B cell (primary cell): ENCODE measurements at regions not wholly inside any gene's neighbourhood (a gene's known extent, or its start where the extent isn't known, plus 50 kb on each side); places are given as distances from the start of the nearest gene placed in this dataset.

Experiments used
- ATAC-seq: fragments of 200-7000 bp; cut with Tn5 transposase; one replicate; pipeline ENCODE4 v1.10.0; 2021; ENCODE audit warnings: low read depth, mild to moderate bottlenecking, moderate number of reproducible peaks, moderate library complexity
- CTCF ChIA-PET: fragments of 350-600 bp; sonication (Branson Sonifier 250); formaldehyde crosslinking; loops from one replicate; lab custom pipeline; 2021; ENCODE audit warnings: antibody characterized with exemption, inconsistent platforms; lab: Charles Lee
- POLR2A ChIA-PET: fragments of 350-600 bp; sonication (Branson Sonifier 250); formaldehyde crosslinking; loops from one replicate; lab custom pipeline; 2021; ENCODE audit warnings: antibody characterized with exemption; lab: Charles Lee
- DNase-seq: peaks from one replicate; pipeline ENCODE4 v3.0.0; 2013
- H2AFZ ChIP-seq: 2 replicates; pipeline ENCODE4 v1.6.1; 2012; ENCODE audit warnings: mild to moderate bottlenecking, low read depth, low read length; ENCODE audit not compliant: insufficient read depth, poor library complexity, severe bottlenecking
- H3K27ac ChIP-seq, 2 donors: 1 replicate in 1 of 2; 2 replicates in 1 of 2; pipeline ENCODE4 v1.5.1; 2012 to 2013; ENCODE audit warnings: low read length in 2 of 2, mild to moderate bottlenecking in 2 of 2, moderate library complexity in 1 of 2
- H3K27me3 ChIP-seq, 4 experiments: fragments of 200-600 bp in 1 of 4; sonication (generic) in 1 of 4; replicated peaks in 1 of 4; 1 replicate in 2 of 4; 2 replicates in 2 of 4; pipeline versions ENCODE4 v1.6.1 to v1.7.0; 2013 to 2016; ENCODE audit warnings: low read length in 3 of 4, mild to moderate bottlenecking in 2 of 4, mixed read lengths in 1 of 4, moderate library complexity in 1 of 4; ENCODE audit not compliant: insufficient read depth in 4 of 4, control insufficient read depth in 3 of 4; ENCODE audit errors: control extremely low read depth in 1 of 4
- H3K36me3 ChIP-seq, 2 experiments: replicated peaks in 1 of 2; 1 replicate in 1 of 2; 2 replicates in 1 of 2; pipeline versions ENCODE4 v1.6.1 to v1.7.1; 2013; ENCODE audit warnings: low read length in 1 of 2; ENCODE audit not compliant: insufficient read depth in 2 of 2, control insufficient read depth in 1 of 2; ENCODE audit errors: control extremely low read depth in 1 of 2, extremely low read depth in 1 of 2
- H3K4me1 ChIP-seq, 2 donors: fragments of 200-600 bp in 1 of 2; sonication (generic) in 1 of 2; 1 replicate in 1 of 2; 2 replicates in 1 of 2; pipeline versions ENCODE4 v1.5.1 to v1.6.1; 2013 to 2017; ENCODE audit warnings: low read length in 2 of 2; ENCODE audit not compliant: control insufficient read depth in 2 of 2, insufficient read depth in 2 of 2
- H3K4me2 ChIP-seq: replicated peaks from 2 replicates; pipeline ENCODE3; 2012; ENCODE audit warnings: mild to moderate bottlenecking, low read depth, low read length; ENCODE audit not compliant: poor library complexity, severe bottlenecking
- H3K4me3 ChIP-seq, 5 experiments: fragments of 200-600 bp in 1 of 5; sonication (generic) in 1 of 5; 1 replicate in 3 of 5; 2 replicates in 2 of 5; pipeline versions ENCODE4 v1.5.1 to v1.7.0; 2011 to 2016; ENCODE audit warnings: low read length in 4 of 5, mild to moderate bottlenecking in 4 of 5, low read depth in 2 of 5, control low read depth in 1 of 5, moderate library complexity in 1 of 5; ENCODE audit not compliant: insufficient read depth in 1 of 5; ENCODE audit errors: control extremely low read depth in 1 of 5, extremely low read depth in 1 of 5
- H3K79me2 ChIP-seq: fragments of 200-600 bp; sonication (generic); one replicate; pipeline ENCODE4 v1.6.0; 2016; ENCODE audit warnings: low read length; ENCODE audit not compliant: control insufficient read depth, insufficient read depth
- H3K9ac ChIP-seq: fragments of 200-600 bp; sonication (generic); 2 replicates; pipeline ENCODE4 v1.6.1; 2017; ENCODE audit warnings: mild to moderate bottlenecking, low read length, moderate library complexity
- H3K9me3 ChIP-seq, 3 donors: one replicate each; pipeline versions ENCODE4 v1.6.1 to v1.7.1; 2013; ENCODE audit warnings: low read length in 2 of 3; ENCODE audit not compliant: control insufficient read depth in 2 of 3, insufficient read depth in 1 of 3; ENCODE audit errors: control extremely low read depth in 1 of 3
- H4K20me1 ChIP-seq: 2 replicates; pipeline ENCODE4 v1.6.0; 2012; ENCODE audit warnings: mild to moderate bottlenecking, low read length; ENCODE audit not compliant: insufficient read depth, control insufficient read depth, poor library complexity, severe bottlenecking
- H3K27ac Mint-ChIP-seq: one replicate; pipeline ENCODE4 v1.8.0; 2021; ENCODE audit warnings: mixed read lengths
- H3K27me3 Mint-ChIP-seq: one replicate; pipeline ENCODE4 v1.8.0; 2021; ENCODE audit warnings: mixed read lengths
- H3K4me1 Mint-ChIP-seq: one replicate; pipeline ENCODE4 v1.8.0; 2021; ENCODE audit warnings: mixed read lengths
- H3K4me3 Mint-ChIP-seq: one replicate; pipeline ENCODE4 v1.8.0; 2021; ENCODE audit warnings: mixed read lengths
- H3K9me3 Mint-ChIP-seq: one replicate; pipeline ENCODE4 v1.8.0; 2022; ENCODE audit warnings: mixed read lengths; ENCODE audit not compliant: insufficient read depth
- CTCF ChIP-seq: fragments of 200-600 bp; IDR thresholded peaks from one replicate; pipeline ENCODE4 v1.8.0; 2022; ENCODE audit warnings: antibody characterized with exemption, mild to moderate bottlenecking
- EZH2 ChIP-seq: IDR thresholded peaks from 2 replicates; pipeline ENCODE4 v1.6.1; 2012; ENCODE audit warnings: borderline replicate concordance, low read depth, mild to moderate bottlenecking, moderate library complexity, low read length; ENCODE audit not compliant: insufficient read depth, poor library complexity, severe bottlenecking
- WGBS: methylation state at CpG from one replicate; pipeline ENCODE4 v1.1.5; 2013; ENCODE audit warnings: missing lambda C conversion rate; ENCODE audit not compliant: insufficient coverage; 5-methylcytosine and 5-hydroxymethylcytosine counted together
- intact Hi-C: fragments of 100-400 bp; cut with micrococcal nuclease; formaldehyde crosslinking; loops from one replicate; pipeline ENCODE4 v1.10.0; 2022

GRCh38 chr3:56988458-56989168 is 71.9 kb upstream of the SPATA12 start:
- 32% methylated on average over 6 of the region's 10 CpGs for WGBS
- H3K9me3 ChIP-seq: no peaks in the 10 kb centered on the region
- no peak overlapping the region for H3K4me3 Mint-ChIP-seq
- ChIA-PET POLR2A (interaction anchor here (0.5 to 1.1 kb wide), 2 partner anchors 265 to 286 kb away, joined by 4 to 8 read pairs; no protein-coding TSS in a partner anchor), CTCF (interaction anchor here (0.7 to 7.8 kb wide), 72 partner anchors 7 to 650 kb away, joined by 3 to 310 read pairs (median 4); partner anchors contain the start of genes ARHGEF3 and TASOR)
- TF ChIP-seq EZH2 (no peak), CTCF (peak; percentile 99)
- peaks cover 23% of the 10 kb centered on the region for H3K27me3 Mint-ChIP-seq
- ATAC-seq (peak; percentile 74), DNase-seq (peak; percentile 80)
- no peak overlapping the region for H3K4me2 ChIP-seq
- no peak overlapping the region for H3K27ac ChIP-seq
- no peak overlapping the region for H3K4me3 ChIP-seq
- peaks cover 0 to 11% (median 4%) of the 10 kb centered on the region in 4 experiments for H3K27me3 ChIP-seq
- H3K4me1 ChIP-seq: no peaks in the 10 kb centered on the region
- no peaks in the 10 kb centered on the region for H3K9me3 Mint-ChIP-seq
- H3K27ac Mint-ChIP-seq: no peak overlapping the region
- intact Hi-C loops: loop anchor here (1.0 to 2.0 kb wide), 3 partner anchors 72 to 186 kb away; no protein-coding TSS in a partner anchor
- no peak overlapping the region for H3K9ac ChIP-seq
- no peaks in the 10 kb centered on the region for H4K20me1 ChIP-seq
- H3K4me1 Mint-ChIP-seq: no peaks in the 10 kb centered on the region
- H3K79me2 ChIP-seq: no peaks in the 10 kb centered on the region
- no peaks in the 10 kb centered on the region for H3K36me3 ChIP-seq
- no peak overlapping the region for H2AFZ ChIP-seq
